Testis (tissue), 2 donors: ENCODE measurements at regions not wholly inside any gene's neighbourhood (a gene's known extent, or its start where the extent isn't known, plus 50 kb on each side); places are given as distances from the start of the nearest gene placed in this dataset.

Experiments
- POLR2A ChIP-seq: fragments of 450-650 bp; IDR thresholded peaks from one replicate; pipeline ENCODE4 v1.6.1; 2017; ENCODE audit warnings: antibody characterized with exemption, mild to moderate bottlenecking, moderate library complexity
- TF ChIP-seq, protein P1 (sequence below), 3 experiments: fragments of 450-650 bp in 2 of 3; fragments of 200-600 bp in 1 of 3; sonication (generic) in 1 of 3; IDR thresholded peaks; one replicate each; pipeline ENCODE4 v1.5.1; 2016 to 2019; ENCODE audit warnings: antibody characterized with exemption in 3 of 3, mild to moderate bottlenecking in 2 of 3, moderate library complexity in 1 of 3

DNA sequence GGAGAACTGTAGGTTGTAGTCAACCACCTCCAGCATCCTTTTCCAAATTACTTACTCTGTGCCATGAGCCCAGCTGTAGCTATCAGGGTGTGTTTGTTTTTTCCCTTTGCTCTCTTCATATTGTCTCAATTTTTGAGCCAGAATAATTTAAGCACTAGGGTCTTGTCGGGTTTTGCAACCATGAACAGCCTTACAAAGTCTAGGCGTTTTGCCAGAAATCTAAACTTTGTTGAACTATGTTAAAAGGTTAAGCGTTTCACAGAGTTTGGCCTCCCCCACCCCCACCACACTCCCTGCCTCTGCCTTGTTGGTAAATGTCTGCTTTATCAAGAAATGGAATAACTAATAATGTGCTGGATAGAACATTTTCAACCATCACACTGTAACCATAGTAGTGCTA is 190.6 kb upstream of the TTC29 start:
- TF ChIP-seq, protein P1, sequence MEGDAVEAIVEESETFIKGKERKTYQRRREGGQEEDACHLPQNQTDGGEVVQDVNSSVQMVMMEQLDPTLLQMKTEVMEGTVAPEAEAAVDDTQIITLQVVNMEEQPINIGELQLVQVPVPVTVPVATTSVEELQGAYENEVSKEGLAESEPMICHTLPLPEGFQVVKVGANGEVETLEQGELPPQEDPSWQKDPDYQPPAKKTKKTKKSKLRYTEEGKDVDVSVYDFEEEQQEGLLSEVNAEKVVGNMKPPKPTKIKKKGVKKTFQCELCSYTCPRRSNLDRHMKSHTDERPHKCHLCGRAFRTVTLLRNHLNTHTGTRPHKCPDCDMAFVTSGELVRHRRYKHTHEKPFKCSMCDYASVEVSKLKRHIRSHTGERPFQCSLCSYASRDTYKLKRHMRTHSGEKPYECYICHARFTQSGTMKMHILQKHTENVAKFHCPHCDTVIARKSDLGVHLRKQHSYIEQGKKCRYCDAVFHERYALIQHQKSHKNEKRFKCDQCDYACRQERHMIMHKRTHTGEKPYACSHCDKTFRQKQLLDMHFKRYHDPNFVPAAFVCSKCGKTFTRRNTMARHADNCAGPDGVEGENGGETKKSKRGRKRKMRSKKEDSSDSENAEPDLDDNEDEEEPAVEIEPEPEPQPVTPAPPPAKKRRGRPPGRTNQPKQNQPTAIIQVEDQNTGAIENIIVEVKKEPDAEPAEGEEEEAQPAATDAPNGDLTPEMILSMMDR (IDR thresholded peaks at IDR 0.05): no peak
- no peak for TF ChIP-seq POLR2A
